Gastrocnemius medialis (tissue), 4 donors: ENCODE measurements at regions not wholly inside any gene's neighbourhood (a gene's known extent, or its start where the extent isn't known, plus 50 kb on each side); places are given as distances from the start of the nearest gene placed in this dataset.

ENCODE experiments used
- CTCF ChIP-seq, 5 experiments: fragments of 450-650 bp in 3 of 5; fragments of 200-600 bp in 2 of 5; sonication (generic) in 2 of 5; IDR thresholded peaks in 4 of 5; conservative IDR thresholded peaks in 1 of 5; 1 replicate in 4 of 5; 2 replicates in 1 of 5; pipeline ENCODE4 v1.5.1; 2016 to 2019; ENCODE audit warnings: antibody characterized with exemption in 5 of 5, mild to moderate bottlenecking in 3 of 5, moderate library complexity in 3 of 5
- POLR2A ChIP-seq, 2 donors: fragments of 450-650 bp; IDR thresholded peaks; one replicate each; pipeline ENCODE4 v1.6.1; 2017; ENCODE audit warnings: antibody characterized with exemption in 2 of 2, mild to moderate bottlenecking in 2 of 2, moderate library complexity in 2 of 2

DNA sequence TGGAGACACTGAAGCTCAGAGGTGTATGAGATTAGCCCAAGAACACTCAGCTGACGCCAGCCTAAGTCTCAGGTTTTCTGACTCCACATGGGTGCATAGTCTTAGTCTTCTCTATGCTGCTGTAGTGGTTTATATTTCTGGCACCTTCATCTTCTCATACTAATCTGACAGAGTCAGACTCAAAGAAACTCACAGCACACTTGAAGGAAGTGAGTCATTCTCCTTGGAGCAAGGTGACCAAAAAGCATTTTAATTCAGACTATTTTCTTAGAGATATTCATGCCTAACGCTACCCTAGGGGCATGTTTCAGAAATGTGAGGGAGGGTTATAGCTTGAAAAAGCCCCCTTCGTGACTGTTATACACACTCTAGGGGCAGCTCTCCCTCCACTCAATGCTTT lies 775.3 kb upstream of the ARPP21 start:
- no peak for TF ChIP-seq CTCF (IDR thresholded peaks at IDR 0.05 in 4 of 5, conservative IDR thresholded peaks at IDR 0.05 in 1 of 5)
- TF ChIP-seq POLR2A (IDR thresholded peaks at IDR 0.05): no peak
